ACC112 (cell line): ENCODE measurements at regions not wholly inside any gene's neighbourhood (a gene's known extent, or its start where the extent isn't known, plus 50 kb on each side); places are given as distances from the start of the nearest gene placed in this dataset.

ENCODE experiments used
- H2AFZ ChIP-seq: fragments of 200-600 bp; sonication (generic); one replicate; pipeline ENCODE4 v1.6.0; 2017; ENCODE audit warnings: antibody characterized with exemption, low read length; ENCODE audit not compliant: unreplicated experiment
- H3K27ac ChIP-seq: fragments of 200-600 bp; sonication (generic); 2 replicates; pipeline ENCODE4 v1.5.1; 2014; ENCODE audit warnings: low read depth, mild to moderate bottlenecking, antibody characterized with exemption, low read length, moderate library complexity
- H3K27me3 ChIP-seq: fragments of 200-600 bp; sonication (generic); 2 replicates; pipeline ENCODE4 v1.6.1; 2014; ENCODE audit warnings: mild to moderate bottlenecking, antibody characterized with exemption, low read length, moderate library complexity, mixed read lengths; ENCODE audit not compliant: insufficient read depth
- H3K36me3 ChIP-seq: fragments of 200-600 bp; sonication (generic); 2 replicates; pipeline ENCODE4 v1.6.1; 2016; ENCODE audit warnings: mild to moderate bottlenecking, antibody characterized with exemption, low read length, moderate library complexity, mixed read lengths; ENCODE audit not compliant: insufficient read depth
- H3K4me1 ChIP-seq: fragments of 200-600 bp; sonication (generic); one replicate; pipeline ENCODE4 v1.6.1; 2016; ENCODE audit warnings: low read length, mixed read lengths; ENCODE audit not compliant: insufficient read depth, unreplicated experiment, control insufficient read depth
- H3K4me3 ChIP-seq: fragments of 200-600 bp; sonication (generic); 2 replicates; pipeline ENCODE4 v1.5.1; 2014; ENCODE audit warnings: mild to moderate bottlenecking, low read depth, low read length
- H3K79me2 ChIP-seq: fragments of 200-600 bp; sonication (generic); one replicate; pipeline ENCODE4 v1.6.0; 2016; ENCODE audit warnings: low read length; ENCODE audit not compliant: control insufficient read depth, unreplicated experiment, insufficient read depth

- Histone ChIP-seq H3K4me3 (no peak overlapping the region), H3K27ac (no peak overlapping the region), H3K79me2 (no peaks in the 10 kb centered on the region), H3K27me3 (no peaks in the 10 kb centered on the region), H2AFZ (no peak overlapping the region), H3K36me3 (no peaks in the 10 kb centered on the region), H3K4me1 (peaks cover 22% of the 10 kb centered on the region)
Measured at GRCh38 chr3:106795553-106795952, 581.7 kb upstream of the CCDC54 start.

GRCh38 chr3:106797461-106797860 lies 579.8 kb upstream of the CCDC54 start:
- Histone ChIP-seq H3K27ac (no peak overlapping the region), H3K27me3 (no peaks in the 10 kb centered on the region), H2AFZ (peak overlapping the region; percentile 62), H3K36me3 (no peaks in the 10 kb centered on the region), H3K79me2 (no peaks in the 10 kb centered on the region), H3K4me1 (peaks cover 18% of the 10 kb centered on the region), H3K4me3 (no peak overlapping the region)

GRCh38 chr3:106805625-106806024 lies 571.6 kb upstream of the CCDC54 start:
- no peaks in the 10 kb centered on the region for H3K27me3 ChIP-seq
- no peaks in the 10 kb centered on the region for H3K36me3 ChIP-seq
- no peak overlapping the region for H3K27ac ChIP-seq
- H3K4me3 ChIP-seq, result no peak overlapping the region
- H3K4me1 ChIP-seq, result peaks cover 13% of the 10 kb centered on the region
- H2AFZ ChIP-seq, result no peak overlapping the region
- H3K79me2 ChIP-seq, result no peaks in the 10 kb centered on the region

DNA sequence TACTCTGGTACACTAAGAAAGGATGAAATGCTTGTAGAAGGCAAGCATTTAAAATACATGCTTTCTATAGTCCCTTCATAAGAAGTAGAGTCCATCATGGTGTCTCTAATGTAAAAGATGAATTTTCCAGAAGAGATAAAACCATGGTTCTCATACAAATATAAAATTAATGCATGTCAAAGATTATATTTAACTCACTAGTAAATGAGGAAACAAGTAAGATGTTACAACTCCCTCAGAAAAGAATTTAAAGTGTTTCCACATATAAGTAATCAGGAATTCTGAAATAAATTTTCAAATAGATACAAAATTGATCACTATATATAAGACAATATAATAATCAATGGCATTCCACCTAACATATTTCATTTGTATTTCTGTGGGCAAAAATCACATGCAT lies 570.3 kb upstream of the CCDC54 start:
- Histone ChIP-seq H3K4me1 (peaks cover 25% of the 10 kb centered on the region), H3K36me3 (no peaks in the 10 kb centered on the region), H3K79me2 (no peaks in the 10 kb centered on the region), H3K27me3 (no peaks in the 10 kb centered on the region), H3K4me3 (no peak overlapping the region), H3K27ac (no peak overlapping the region), H2AFZ (no peak overlapping the region)

DNA sequence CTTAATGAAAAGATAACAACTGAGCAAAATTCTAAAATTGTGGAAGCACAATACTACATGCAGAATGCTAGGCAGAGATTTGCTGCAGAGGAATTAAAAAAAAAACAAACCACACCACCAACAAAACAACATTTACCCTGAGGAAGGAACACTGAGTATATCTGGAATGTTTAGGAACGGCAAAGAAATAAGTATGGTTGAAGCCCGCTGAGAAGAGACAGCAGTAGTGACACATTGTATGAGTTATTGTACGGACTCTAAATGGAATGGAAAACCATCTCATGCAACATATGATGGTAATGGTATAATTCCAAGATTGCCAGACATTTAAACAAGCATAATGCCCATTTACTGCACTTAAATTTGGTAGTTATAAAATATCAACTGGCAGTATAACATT lies 568.2 kb upstream of the CCDC54 start:
- peaks cover 25% of the 10 kb centered on the region for H3K4me1 ChIP-seq
- H2AFZ ChIP-seq, result no peak overlapping the region
- H3K79me2 ChIP-seq, result no peaks in the 10 kb centered on the region
- H3K36me3 ChIP-seq, result no peaks in the 10 kb centered on the region
- no peak overlapping the region for H3K27ac ChIP-seq
- no peak overlapping the region for H3K4me3 ChIP-seq
- no peaks in the 10 kb centered on the region for H3K27me3 ChIP-seq

DNA sequence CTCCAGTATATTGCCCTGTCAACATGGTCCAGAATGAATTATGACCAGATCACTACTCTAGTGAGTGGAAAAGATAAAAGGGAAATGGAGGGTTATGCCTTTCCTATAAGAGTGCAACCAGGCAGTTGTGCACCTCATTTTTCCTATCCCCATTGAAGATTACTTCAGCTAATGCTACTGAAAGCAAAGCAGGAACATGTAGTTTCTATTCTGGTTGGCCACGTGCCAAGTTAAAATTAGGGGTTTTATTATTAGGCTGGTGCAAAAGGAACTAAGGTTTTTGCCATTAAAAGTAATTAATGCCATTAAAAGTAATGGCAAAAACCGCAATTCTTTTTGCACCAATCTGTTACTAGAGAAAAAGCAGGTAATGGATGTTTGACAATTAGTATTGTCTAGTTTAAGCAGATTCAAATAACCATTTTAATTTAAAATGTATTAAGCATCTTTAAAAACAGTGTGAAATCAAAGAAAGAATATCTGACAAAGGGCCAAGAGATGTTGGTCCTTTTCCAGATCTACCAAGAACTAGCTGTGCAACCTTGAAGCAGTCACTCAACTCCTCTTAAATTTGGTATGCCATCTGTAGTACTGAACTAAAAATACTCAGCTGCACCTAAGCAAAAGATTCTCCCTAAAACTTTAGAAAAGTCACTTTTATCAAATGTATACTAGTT lies 567.5 kb upstream of the CCDC54 start:
- Histone ChIP-seq H3K4me3 (no peak overlapping the region), H3K79me2 (no peaks in the 10 kb centered on the region), H3K36me3 (no peaks in the 10 kb centered on the region), H3K27me3 (no peaks in the 10 kb centered on the region), H3K27ac (no peak overlapping the region), H2AFZ (no peak overlapping the region), H3K4me1 (peaks cover 25% of the 10 kb centered on the region)

GRCh38 chr3:106810300-106810875 lies 566.9 kb upstream of the CCDC54 start:
- no peaks in the 10 kb centered on the region for H3K36me3 ChIP-seq
- H2AFZ ChIP-seq, result peak overlapping the region; percentile 76
- no peak overlapping the region for H3K4me3 ChIP-seq
- H3K27me3 ChIP-seq, result no peaks in the 10 kb centered on the region
- peak overlapping the region; percentile 43 for H3K27ac ChIP-seq
- peaks cover 25% of the 10 kb centered on the region for H3K4me1 ChIP-seq
- H3K79me2 ChIP-seq, result no peaks in the 10 kb centered on the region

DNA sequence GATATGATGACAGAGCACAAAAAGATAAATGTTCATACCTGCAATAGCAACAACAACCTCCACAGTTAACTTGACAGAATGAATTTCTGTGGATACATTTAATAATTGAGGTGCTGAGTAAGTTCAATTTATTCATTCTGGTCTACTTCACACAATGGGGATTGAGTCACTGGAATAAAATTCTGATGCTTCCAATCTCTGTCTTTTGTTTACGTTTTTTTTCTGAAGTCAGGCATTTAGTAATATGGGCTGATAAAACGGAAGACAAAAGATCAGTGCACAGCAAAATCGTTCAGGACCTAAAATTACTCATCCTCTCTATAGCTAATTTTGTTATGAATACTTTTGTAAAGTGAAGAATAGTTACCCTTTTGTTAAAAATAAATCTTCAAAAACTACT lies 565.9 kb upstream of the CCDC54 start:
- peak overlapping the region; percentile 76 for H2AFZ ChIP-seq
- H3K79me2 ChIP-seq, result no peaks in the 10 kb centered on the region
- peaks cover 25% of the 10 kb centered on the region for H3K4me1 ChIP-seq
- H3K4me3 ChIP-seq, result peak overlapping the region; percentile 40; the same call in 1 of the 2 replicates
- no peaks in the 10 kb centered on the region for H3K36me3 ChIP-seq
- H3K27me3 ChIP-seq, result no peaks in the 10 kb centered on the region
- H3K27ac ChIP-seq, result peak overlapping the region; percentile 43

DNA sequence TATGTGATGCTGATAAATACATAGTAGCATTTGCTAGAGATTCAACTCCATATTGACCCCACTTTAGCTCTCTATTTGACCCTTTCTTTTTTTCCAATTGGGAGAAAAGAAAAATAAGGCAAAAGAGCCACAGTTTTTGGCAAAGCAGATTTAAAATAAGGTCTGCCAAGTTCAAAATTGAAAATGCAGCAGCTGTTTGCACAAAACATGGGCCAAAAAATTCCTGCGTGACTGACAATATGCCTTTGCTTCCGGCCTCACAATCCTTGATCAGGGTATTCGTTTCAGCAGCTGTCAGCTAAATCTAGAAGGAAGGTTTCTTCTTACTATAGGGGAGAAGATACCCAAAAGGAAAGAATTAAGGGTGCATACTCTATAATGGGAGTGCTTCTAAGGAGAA lies 563.5 kb upstream of the CCDC54 start:
- Histone ChIP-seq H3K36me3 (no peaks in the 10 kb centered on the region), H3K27me3 (no peaks in the 10 kb centered on the region), H3K79me2 (no peaks in the 10 kb centered on the region), H2AFZ (no peak overlapping the region), H3K27ac (no peak overlapping the region), H3K4me1 (peaks cover 25% of the 10 kb centered on the region), H3K4me3 (no peak overlapping the region)

- no peaks in the 10 kb centered on the region for H3K27me3 ChIP-seq
- H3K4me1 ChIP-seq, result peaks cover 25% of the 10 kb centered on the region
- no peak overlapping the region for H2AFZ ChIP-seq
- no peak overlapping the region for H3K27ac ChIP-seq
- no peaks in the 10 kb centered on the region for H3K36me3 ChIP-seq
- H3K4me3 ChIP-seq, result no peak overlapping the region
- no peaks in the 10 kb centered on the region for H3K79me2 ChIP-seq
Measured at GRCh38 chr3:106814231-106814630, 563.0 kb upstream of the CCDC54 start.

GRCh38 chr3:106816838-106817237 lies 560.4 kb upstream of the CCDC54 start:
- Histone ChIP-seq H2AFZ (no peak overlapping the region), H3K36me3 (no peaks in the 10 kb centered on the region), H3K27me3 (no peaks in the 10 kb centered on the region)

More at GRCh38 chr3:106816838-106817237, 560.4 kb upstream of the CCDC54 start:
- no peaks in the 10 kb centered on the region for H3K4me1 ChIP-seq
- no peak overlapping the region for H3K27ac ChIP-seq
- H3K4me3 ChIP-seq, result no peak overlapping the region
- H3K79me2 ChIP-seq, result no peaks in the 10 kb centered on the region
